ENCODE measurements at regions not wholly inside any gene's neighbourhood (a gene's known extent, or its start where the extent isn't known, plus 50 kb on each side); places are given as distances from the start of the nearest gene placed in this dataset.

GRCh38 chr6:168232989-168233874 is 86.3 kb downstream of the DACT2 start:
- H3K27me3 ChIP-seq: no peaks in the 10 kb centered on the region

GRCh38 chr6:168232528-168232927 is 87.0 kb downstream of the DACT2 start:
- no peak overlapping the region for H3K4me3 ChIP-seq
- no peaks in the 10 kb centered on the region for H3K4me1 ChIP-seq
- intact Hi-C loops (cut with DNase I): no loop called here
- H3K27ac ChIP-seq: no peak overlapping the region
- DNase-seq (no peak), ATAC-seq (no peak)
- H3K9me3 ChIP-seq: no peaks in the 10 kb centered on the region
- WGBS, 2 donors: 65 to 72% methylated on average over 6 to 11 of the region's 11 CpGs
- no peaks in the 10 kb centered on the region for H3K36me3 ChIP-seq (replicated peaks in 1 of 2; ENCODE audit: insufficient read depth in 1 of 2, low read depth in 2 of 2)
- TF ChIP-seq CTCF (IDR thresholded peaks at IDR 0.05) (no peak), POLR2A (IDR thresholded peaks at IDR 0.05) (no peak)
- no peaks in the 10 kb centered on the region for H3K27me3 ChIP-seq

More at GRCh38 chr6:168232989-168233874, 86.3 kb downstream of the DACT2 start:
- H3K4me1 ChIP-seq: no peaks in the 10 kb centered on the region
- H3K27ac ChIP-seq: no peak overlapping the region
- no peak overlapping the region for H3K4me3 ChIP-seq
- TF ChIP-seq CTCF (IDR thresholded peaks at IDR 0.05): no peak
- ATAC-seq (no peak), DNase-seq (no peak)
- 86 to 88% methylated on average over 28 of the region's 28 CpGs for whole genome bisulfite sequencing, 2 donors
- intact Hi-C loops (cut with DNase I): no loop called here
- no peaks in the 10 kb centered on the region for H3K36me3 ChIP-seq (replicated peaks in 1 of 2; ENCODE audit: insufficient read depth in 1 of 2, low read depth in 2 of 2)
- H3K9me3 ChIP-seq: no peaks in the 10 kb centered on the region

GRCh38 chr6:168232062-168232461 is 87.5 kb downstream of the DACT2 start:
- intact Hi-C loops (cut with DNase I): no loop called here
- H3K27me3 ChIP-seq: no peaks in the 10 kb centered on the region
- H3K36me3 ChIP-seq (replicated peaks in 1 of 2; ENCODE audit: insufficient read depth in 1 of 2, low read depth in 2 of 2): no peaks in the 10 kb centered on the region
- TF ChIP-seq CTCF (IDR thresholded peaks at IDR 0.05): no peak
- no peak for TF ChIP-seq POLR2A (IDR thresholded peaks at IDR 0.05)
- DNase-seq: no peak
- WGBS, 2 donors: 60 to 64% methylated on average over 6 of the region's 6 CpGs
- ATAC-seq: no peak
- H3K9me3 ChIP-seq: no peaks in the 10 kb centered on the region
- no peak overlapping the region for H3K4me3 ChIP-seq
- H3K4me1 ChIP-seq: no peaks in the 10 kb centered on the region
- no peak overlapping the region for H3K27ac ChIP-seq

GRCh38 chr6:168231393-168231957 is 88.1 kb downstream of the DACT2 start:
- WGBS, 2 donors: 47 to 54% methylated on average over 8 of the region's 8 CpGs
- TF ChIP-seq POLR2A (IDR thresholded peaks at IDR 0.05) (no peak), CTCF (IDR thresholded peaks at IDR 0.05) (no peak)
- intact Hi-C loops (cut with DNase I): no loop called here
- ATAC-seq: no peak
- Histone ChIP-seq H3K9me3 (no peaks in the 10 kb centered on the region), H3K27ac (no peak overlapping the region), H3K36me3 (replicated peaks in 1 of 2; ENCODE audit: insufficient read depth in 1 of 2, low read depth in 2 of 2) (no peaks in the 10 kb centered on the region), H3K4me3 (no peak overlapping the region), H3K4me1 (no peaks in the 10 kb centered on the region), H3K27me3 (no peaks in the 10 kb centered on the region)
- no peak for DNase-seq

Measured in body of pancreas (tissue), 4 donors.